ENCODE measurements at regions not wholly inside any gene's neighbourhood (a gene's known extent, or its start where the extent isn't known, plus 50 kb on each side); places are given as distances from the start of the nearest gene placed in this dataset.

DNA sequence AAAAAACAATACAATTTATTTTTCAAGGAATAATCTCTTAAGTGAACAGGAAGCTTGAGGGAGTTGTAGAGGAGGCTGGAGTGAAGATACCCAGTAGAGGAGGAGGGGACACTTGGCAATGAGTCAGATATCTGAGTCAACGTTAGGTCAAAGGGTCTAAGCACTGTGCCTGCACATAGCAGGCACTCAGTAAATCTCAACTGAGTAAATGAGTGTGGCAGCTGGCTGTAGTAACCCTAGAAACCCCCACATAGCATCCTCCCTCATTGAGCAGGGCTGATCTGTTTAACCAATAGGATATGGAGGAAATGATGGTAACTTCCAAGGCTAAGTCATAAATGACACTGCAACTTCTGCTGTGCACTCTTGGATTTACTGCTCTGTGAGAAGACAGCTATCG, 186.0 kb upstream of the FAM241A start:
- TF ChIP-seq POLR2AphosphoS5 (IDR thresholded peaks at IDR 0.05) = no peak
- TF ChIP-seq, protein P1, sequence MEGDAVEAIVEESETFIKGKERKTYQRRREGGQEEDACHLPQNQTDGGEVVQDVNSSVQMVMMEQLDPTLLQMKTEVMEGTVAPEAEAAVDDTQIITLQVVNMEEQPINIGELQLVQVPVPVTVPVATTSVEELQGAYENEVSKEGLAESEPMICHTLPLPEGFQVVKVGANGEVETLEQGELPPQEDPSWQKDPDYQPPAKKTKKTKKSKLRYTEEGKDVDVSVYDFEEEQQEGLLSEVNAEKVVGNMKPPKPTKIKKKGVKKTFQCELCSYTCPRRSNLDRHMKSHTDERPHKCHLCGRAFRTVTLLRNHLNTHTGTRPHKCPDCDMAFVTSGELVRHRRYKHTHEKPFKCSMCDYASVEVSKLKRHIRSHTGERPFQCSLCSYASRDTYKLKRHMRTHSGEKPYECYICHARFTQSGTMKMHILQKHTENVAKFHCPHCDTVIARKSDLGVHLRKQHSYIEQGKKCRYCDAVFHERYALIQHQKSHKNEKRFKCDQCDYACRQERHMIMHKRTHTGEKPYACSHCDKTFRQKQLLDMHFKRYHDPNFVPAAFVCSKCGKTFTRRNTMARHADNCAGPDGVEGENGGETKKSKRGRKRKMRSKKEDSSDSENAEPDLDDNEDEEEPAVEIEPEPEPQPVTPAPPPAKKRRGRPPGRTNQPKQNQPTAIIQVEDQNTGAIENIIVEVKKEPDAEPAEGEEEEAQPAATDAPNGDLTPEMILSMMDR (IDR thresholded peaks at IDR 0.05) = no peak
